NCI-H345 treated with DMSO at 0.1 percent for 48 hours (cell line): ENCODE measurements at regions not wholly inside any gene's neighbourhood (a gene's known extent, or its start where the extent isn't known, plus 50 kb on each side); places are given as distances from the start of the nearest gene placed in this dataset.
"Not testable (repeated sequence)": the region's sequence is repeated elsewhere in the genome, so short reads cannot be mapped to it uniquely, and the experiment has no call there.

Experiments
- DNase-seq: peaks from one replicate; lab custom pipeline; 2025; ENCODE audit not compliant: unreplicated experiment; lab: John Stamatoyannopoulos, UW

DNA sequence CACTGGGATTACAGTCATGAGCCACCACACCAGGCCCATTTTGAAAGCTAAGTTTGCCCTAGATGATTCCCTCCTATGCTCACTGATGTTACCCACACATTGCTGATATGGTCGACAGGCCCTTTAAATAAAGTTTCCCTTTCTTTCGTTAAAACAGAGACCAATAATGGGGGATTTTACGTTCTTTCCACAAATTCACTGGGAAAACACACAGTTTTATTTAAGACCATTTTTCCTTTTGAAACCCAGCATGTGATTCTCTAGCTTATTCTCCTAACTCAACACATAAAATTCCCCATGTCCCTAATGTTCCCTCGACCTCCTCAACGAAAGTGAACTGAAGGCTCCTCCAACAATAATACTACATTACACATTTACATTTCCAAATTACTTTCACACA, 223.2 kb downstream of the ANAPC1 start:
- no peak for DNase-seq

- DNase-seq: no peak
These were observed 222.6 kb downstream of the ANAPC1 start for GRCh38 chr2:111661286-111661940.

DNA sequence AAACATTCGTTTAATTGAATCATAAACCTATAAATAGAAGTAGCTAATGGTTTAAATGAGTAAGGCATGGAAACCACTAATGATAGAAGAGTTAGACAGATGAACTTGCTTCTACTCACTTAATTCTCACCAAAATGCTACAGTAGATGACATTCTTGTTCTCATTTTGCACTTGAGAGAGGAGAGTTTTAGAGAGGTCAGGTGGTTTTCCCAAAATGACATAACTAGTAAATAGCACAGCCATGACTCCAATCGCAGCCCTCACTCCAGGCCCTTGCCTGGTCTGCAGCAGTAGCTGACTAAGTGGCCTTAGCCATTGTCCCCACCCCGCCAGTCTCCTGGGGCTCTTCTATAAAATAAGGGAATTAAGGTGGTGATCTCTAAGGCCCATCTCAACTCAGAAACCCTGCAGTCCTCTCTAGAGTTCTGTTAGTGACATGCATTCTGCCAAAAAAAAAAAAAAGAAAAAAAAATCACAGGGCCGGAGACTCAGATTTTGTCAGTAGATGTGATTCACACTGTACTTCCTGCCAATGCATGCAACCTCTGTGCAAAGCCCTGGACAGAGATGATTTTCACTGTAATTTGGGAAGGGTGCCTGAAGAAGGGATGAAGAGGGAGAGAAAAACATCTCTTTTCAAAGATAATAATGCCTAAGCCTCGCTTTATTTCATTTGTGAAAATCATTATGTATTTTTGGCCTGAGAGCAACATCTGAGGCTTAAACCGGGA, 221.8 kb downstream of the ANAPC1 start:
- DNase-seq: no peak

DNA sequence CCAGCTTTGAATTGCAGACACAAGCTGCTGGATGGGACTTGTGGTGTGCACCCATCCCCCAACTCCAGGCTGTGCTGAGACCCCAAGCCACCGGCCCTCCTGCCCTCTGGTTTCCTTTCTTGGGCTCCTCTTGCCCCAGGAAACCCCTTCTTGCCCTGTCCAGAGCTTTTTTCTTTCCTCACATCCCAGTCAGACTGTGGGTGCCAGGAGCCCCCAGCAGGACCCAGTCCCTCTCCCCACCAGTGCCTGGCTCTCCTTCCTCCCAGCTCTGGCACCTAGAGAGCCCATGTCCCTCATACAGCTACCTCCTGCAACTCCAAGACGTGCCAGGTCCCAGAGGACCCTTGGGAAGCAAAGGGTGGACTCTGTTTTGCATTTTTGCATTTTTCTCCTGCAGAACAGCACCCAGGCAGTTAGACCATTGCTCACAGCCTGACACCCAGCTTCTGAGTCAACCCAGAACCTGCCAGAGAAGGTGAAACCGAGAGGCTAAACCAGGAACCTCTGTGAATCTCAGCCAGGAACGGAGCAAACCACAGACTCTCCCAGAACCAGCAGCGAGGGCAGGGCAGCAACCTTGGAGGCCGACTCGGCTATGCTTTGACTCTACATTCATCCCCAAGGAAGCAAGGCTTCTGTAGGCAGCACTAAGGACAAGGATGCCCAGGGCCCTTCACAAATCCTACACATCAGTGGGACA, 221.1 kb downstream of the ANAPC1 start:
- DNase-seq: no peak

DNA sequence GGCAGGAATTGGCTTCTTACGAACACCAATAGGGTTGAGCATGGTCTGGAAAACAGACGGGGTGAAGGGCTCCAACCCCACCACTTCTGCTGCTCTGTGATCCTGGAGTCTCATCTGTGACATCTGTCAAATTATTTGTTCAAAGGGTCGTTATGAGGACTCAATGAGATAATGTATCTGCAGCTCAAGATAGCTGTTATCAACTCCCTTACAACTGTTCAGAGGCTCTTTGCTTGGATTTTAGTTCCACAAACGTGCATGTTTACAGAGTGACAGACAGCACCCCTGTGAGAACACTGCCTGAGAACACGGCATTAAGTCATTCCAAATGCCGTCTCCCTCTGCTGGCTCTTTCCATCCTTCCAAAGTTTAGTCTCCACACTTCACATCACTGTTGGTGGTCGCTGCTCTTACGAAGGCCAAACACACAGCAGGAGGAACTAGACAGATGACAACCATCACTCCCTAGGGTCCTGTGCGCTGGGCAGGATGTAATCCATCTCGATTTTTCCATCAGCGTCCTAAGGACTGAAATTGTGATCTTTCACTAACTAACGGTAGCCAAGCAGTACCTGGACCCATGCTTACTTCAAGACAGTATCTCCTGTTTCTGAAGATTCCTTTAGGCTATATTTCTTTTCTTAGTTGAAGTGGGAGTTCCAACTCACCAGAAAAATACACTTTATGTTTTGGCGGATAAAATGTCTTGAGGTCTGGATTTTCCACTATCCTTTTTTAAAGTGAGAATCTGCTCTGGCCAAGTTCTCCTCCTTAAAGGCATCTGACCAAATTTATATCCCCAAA, 220.3 kb downstream of the ANAPC1 start:
- no peak for DNase-seq

DNA sequence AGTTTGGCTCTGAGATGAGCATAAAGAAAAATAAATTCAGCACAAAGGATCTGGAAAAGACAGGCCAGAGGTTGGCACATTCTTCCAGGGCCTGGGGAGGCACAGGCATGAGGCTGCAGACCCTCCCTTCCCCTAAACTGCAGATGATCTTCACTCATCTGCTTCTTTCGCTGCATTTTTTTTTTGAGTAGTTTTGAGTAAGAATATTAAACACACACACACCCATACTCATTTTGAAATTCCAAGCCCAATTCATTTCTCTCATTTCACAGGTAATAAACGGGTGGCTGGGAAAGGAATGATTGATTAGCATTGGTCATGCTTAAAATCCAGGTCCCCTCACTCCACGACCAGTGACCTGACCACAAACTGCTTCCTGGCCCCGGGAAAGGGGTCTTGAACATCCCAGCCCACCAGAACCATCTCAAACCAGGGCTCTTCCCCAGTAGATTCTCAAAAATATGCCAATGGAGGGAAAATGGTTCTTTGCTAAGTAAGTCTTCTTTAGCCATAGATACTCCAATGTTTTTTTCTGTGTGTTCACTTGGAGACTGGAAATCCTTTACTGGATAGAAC, 219.6 kb downstream of the ANAPC1 start:
- DNase-seq: no peak

- DNase-seq: no peak
These were observed 219.0 kb downstream of the ANAPC1 start for GRCh38 chr2:111665011-111665410.

DNA sequence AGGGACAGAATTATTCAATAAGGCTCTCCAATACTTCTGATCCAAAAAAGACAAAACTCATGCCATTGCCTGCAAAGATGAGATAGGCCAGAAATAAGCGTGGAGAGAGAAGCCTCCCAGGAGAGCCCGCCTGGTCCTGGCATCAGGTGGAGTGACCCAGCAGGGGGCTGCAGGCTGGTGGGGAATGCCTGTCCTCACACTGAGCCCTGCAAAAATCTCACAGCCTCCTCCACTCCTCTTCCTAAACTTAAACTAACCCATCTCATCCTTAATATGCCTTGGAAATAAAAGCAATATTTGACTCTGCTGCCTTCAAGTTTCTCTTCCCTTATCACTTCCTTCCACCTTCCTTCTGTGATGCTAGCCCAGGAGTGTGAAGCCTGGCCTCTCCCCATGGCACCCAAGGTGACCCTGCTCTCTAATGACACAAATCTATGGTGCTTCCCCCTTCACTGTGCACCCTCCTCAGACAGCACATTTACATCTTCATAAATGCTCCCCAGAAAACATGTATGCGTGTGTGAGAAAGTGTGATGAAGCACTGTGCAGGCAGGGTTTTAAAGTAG, 218.4 kb downstream of the ANAPC1 start:
- DNase-seq: no peak

- DNase-seq: no peak
These were observed 217.8 kb downstream of the ANAPC1 start for GRCh38 chr2:111666160-111666559.

DNA sequence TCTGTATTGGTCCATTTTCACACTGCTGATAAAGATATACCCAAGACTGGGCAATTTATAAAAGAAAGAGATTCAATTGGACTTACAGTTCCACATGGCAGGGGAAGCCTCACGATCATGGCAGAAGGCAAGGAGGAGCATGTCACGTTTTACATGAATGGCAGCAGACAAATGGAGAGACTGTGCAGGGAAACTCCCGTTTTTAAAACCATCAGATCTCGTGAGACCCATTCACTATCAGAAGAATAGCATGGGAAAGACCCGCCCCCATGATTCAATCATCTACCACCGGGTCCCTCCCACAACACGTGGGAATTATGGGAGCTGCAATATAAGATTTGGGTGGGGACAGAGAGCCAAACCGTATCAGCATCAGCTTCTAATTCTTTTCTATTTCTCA, 217.0 kb downstream of the ANAPC1 start:
- DNase-seq: no peak

GRCh38 chr2:111667542-111668273, 216.3 kb downstream of the ANAPC1 start:
- no peak for DNase-seq

GRCh38 chr2:111668274-111668616, 215.7 kb downstream of the ANAPC1 start:
- no peak for DNase-seq

DNA sequence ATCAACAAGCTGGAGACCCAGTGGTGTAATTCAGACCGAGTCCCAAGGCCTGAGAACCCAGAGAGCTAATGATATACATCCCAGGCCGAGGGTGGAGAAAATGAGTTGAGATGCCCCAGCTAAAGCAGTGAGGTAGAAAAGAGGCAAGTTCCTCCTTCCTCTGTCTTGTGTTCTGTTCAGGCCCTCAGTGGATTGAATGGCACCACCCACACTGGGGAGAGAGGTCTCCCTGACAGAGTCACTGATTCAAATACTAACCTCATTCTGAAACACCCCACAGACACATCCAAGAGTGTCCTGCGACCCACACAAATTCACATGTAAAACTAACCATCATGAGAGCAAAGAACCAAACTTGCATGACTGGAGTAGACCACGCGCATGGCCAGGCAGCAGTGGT, 215.3 kb downstream of the ANAPC1 start:
- DNase-seq: no peak

- DNase-seq: no peak
These were observed 213.9 kb downstream of the ANAPC1 start for GRCh38 chr2:111669928-111670695.

DNA sequence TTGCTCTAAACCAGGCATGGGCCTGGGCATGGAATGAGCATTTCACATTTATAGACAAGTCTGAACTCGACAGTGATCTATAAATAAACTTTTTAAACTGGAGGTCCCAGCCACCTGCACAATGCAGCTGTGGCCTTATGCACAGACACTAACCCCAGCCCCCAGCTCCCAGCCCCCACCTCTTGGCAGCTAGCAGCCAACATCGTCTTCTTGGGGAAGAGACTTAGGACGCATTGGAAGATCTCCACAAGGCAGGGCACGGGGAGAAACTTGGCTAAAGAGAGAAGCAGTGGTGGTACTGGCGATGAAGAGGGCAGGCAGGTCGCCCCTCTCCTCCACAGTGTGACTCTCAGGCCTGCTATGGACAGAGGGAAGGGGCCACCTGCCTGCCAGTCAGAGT, 213.2 kb downstream of the ANAPC1 start:
- DNase-seq: no peak

DNA sequence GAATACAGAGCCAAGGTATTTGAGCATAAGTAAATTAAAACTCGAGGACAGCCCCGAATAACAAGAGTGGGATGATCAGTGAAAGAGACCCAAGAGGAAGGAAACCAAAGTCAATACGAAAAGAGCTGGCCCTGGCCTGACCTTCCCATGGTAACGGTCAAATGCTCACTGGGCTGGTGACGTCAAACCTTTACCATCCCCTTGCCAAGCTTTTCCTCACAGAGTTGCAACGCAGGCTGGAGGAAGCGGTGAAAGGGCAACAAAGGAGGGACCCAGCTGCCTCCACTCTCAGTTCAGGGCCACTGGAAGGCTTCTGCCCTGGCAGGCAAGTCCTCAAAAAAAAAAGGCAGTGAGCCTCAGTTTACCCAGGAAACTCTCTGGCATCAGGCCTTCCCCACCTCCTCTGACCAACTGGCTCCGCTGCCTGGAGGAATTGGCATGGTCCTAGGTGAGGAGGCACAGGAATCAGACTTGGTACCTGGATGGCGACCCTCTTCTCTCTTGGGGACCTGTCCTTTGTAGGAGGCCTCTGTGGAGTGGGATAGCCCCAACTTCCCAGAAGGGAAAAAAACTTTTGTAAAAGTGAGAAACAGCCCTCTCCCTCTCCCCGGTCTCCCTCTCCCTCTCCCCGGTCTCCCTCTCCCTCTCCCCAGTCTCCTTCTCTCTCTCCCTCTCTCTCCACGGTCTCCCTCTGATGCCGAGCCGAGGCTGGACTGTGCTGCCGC, 212.4 kb downstream of the ANAPC1 start:
- no peak for DNase-seq

DNA sequence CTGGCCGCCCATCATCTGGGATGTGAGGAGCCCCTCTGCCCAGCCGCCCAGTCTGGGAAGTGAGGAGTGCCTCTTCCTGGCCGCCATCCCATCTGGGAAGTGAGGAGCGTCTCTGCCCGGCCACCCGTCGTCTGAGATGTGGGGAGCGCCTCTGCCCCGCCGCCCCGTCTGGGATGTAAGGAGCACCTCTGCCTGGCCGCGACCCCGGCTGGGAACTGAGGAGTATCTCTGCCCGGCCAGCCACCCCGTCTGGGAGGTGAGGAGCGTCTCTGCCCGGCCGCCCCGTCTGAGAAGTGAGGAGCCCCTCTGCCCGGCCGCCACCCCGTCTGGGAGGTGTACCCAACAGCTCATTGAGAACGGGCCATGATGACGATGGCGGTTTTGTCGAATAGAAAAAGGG, 211.4 kb downstream of the ANAPC1 start:
- DNase-seq: not testable (repeated sequence)

GRCh38 chr2:111673526-111673925, 210.5 kb downstream of the ANAPC1 start:
- no peak for DNase-seq
